ENCODE measurements at regions not wholly inside any gene's neighbourhood (a gene's known extent, or its start where the extent isn't known, plus 50 kb on each side); places are given as distances from the start of the nearest gene placed in this dataset.

DNA sequence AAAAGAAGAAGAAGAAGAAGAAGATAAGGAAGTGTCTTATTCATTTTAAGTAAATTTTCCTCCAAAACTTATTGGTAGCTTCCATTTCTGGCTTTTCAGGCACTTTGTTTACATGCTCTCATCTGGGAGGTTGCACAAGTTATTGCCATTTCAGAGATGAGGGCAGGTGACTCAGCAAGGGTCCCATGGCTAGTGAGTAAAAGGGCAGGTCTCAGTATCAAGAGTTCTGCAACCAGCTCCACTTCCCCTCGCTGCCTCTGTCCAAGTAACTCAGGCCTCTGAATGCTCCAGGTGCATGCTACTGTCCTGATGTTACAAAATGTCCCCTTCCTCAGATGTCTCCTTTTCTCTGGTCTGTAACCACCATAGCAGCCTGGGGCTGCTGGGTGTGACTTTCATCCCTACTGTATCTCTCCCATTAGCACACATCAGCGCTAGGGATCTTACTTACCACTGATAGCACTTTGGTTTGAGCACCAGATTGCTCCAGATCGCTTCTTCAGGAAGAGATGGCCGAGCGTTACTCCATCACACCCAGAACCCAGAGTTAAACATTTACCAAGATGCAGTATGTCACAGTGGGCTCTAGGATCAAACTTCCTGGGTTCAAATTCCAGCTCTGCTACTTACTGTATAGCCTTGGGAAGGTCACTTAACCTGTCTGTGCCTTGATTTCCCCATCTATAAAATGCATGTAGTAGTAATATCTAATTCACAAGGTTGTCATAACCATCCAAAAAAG is 57.4 kb upstream of the LAPTM4A start:
- no peak for DNase-seq

DNA sequence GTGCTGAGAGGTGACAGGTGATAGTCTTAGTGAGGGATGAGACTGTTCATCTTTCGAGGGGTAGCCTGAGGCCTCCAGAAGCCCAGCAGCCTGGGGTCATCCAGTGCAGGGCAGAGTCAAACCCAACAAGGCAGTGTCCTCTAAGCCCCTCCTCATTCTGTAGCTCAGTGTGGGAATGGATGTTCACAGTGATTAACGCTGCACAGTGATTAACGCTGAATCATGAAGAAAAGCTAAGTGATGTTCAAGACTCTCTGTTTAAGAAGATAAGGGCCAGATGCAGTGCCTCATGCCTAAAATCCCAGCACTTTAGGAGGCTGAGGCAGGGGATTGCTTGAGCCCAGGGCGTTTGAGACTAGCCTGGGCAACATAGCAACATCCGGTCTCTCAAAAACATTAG is 56.3 kb upstream of the LAPTM4A start:
- DNase-seq: no peak

GRCh38 chr2:20107352-20107751 is 55.9 kb upstream of the LAPTM4A start:
- no peak for DNase-seq

DNA sequence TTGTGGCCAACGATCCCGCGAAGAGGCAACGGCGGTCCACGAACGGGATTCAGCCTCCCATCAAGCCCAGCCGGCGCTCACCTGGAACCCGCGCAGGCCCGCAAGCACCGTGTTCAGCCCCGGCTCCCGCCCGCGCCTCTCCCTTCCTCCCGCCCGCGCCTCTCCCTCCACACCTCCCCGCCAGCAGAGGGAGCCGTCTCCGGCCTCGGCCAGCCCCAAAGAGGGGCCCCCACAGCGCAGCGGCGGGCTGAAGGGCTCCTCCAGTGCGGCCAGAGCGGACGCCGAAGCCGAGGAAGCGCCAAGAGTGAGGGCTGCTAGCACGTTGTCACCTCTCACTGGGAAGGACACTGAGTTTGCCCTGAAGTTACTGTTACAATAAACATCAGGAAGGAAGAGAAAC is 55.3 kb upstream of the LAPTM4A start:
- no peak for DNase-seq

DNA sequence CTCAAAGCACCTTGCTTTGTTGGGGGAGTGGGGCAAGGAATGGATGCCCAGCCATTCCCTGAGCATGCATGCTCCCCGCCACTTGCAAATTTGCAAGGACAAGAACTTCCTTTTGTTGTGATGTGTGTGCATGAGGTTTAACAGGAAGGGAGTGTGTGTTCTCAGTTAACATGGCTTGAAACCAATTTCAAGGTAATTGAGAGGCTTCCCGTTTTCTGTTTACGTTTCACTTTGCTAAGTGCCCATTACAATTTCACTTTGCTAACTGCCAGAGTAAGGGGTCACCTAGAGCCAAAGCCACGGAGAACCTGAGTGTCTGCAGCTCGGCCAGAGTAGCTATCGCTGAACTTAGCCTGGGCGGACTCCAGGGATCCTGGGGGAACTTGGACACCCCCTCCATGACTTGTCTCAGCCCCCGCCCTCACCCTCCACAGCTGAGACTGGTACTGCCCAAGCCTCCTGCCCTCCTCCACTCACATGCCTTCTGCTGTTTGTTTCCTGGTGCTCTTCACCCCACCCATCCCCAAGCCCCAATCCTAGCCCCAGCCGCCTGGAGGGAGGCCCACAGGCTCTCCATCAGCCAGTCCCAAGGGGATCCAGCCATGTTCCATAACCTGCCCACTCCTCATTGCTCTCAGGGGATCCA is 53.6 kb upstream of the LAPTM4A start:
- no peak for DNase-seq

DNA sequence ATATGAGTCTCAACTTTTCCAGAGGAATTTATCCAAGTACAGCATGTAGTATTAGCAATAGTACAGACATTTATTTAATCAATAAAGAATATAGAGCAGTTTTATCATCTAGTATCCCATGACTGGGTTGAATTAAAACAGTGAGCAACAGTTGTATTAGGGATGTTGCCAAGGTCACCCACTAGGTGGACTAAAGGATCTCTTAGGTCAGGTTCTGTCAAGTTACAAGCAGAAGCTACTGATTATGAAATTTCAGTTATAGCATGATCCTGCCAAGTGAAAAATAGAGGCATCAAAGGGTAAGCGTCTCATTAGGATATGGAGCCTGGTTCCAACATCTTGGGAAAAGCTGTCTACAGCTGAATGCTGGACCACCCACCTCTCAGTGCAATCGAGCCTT is 52.1 kb upstream of the LAPTM4A start:
- DNase-seq: no peak
